ENCODE measurements at regions not wholly inside any gene's neighbourhood (a gene's known extent, or its start where the extent isn't known, plus 50 kb on each side); places are given as distances from the start of the nearest gene placed in this dataset.
A peak's percentile ranks its signal among the peaks of the same experiment; 100 is the strongest.

GRCh38 chr5:145347026-145347616 is 488.0 kb downstream of the PRELID2 start:
- no peak overlapping the region for H3K27ac ChIP-seq (ENCODE audit: control insufficient read depth, insufficient read depth, low read length)
- H3K36me3 ChIP-seq (ENCODE audit: control insufficient read depth in 2 of 2, extremely low read depth in 1 of 2, insufficient read depth in 2 of 2, low read length in 2 of 2): no peaks in the 10 kb centered on the region
- no peaks in the 10 kb centered on the region for H3K9me1 ChIP-seq (ENCODE audit: control insufficient read depth, extremely low read depth, insufficient read depth, low read length)
- peak; percentile 53 to 67 (median 64) for TF ChIP-seq CTCF (optimal IDR thresholded peaks at IDR 0.05 in 1 of 3, IDR thresholded peaks at IDR 0.05 in 1 of 3, conservative IDR thresholded peaks at IDR 0.05 in 1 of 3; ENCODE audit: extremely low read depth in 1 of 3, insufficient read depth in 2 of 3, low read length in 3 of 3)
- TF ChIP-seq EZH2 (IDR thresholded peaks at IDR 0.05; ENCODE audit: low read length): no peak
- no peak overlapping the region for H2AFZ ChIP-seq (ENCODE audit: control insufficient read depth, low read length)
- no peak overlapping the region for H3K4me2 ChIP-seq (ENCODE audit: control insufficient read depth, extremely low read depth, insufficient read depth, low read depth, low read length)
- H3K27me3 ChIP-seq (ENCODE audit: control insufficient read depth, extremely low read depth, insufficient read depth, low read length): no peaks in the 10 kb centered on the region
- no peaks in the 10 kb centered on the region for H3K9me3 ChIP-seq (ENCODE audit: control insufficient read depth, low read depth, low read length)
- no peaks in the 10 kb centered on the region for H3K79me2 ChIP-seq (ENCODE audit: control insufficient read depth, insufficient read depth, low read length)
- no peak for DNase-seq (ENCODE audit: low read depth, low spot score)
- no peak overlapping the region for H3K4me3 ChIP-seq (ENCODE audit: control insufficient read depth in 2 of 3, extremely low read depth in 1 of 3, insufficient read depth in 2 of 3, low read depth in 1 of 3, low read length in 3 of 3)
- dilution Hi-C loops (cut with MboI; ENCODE audit: extremely low pct_ligation_motif_present, low sequenced_read_pairs): no loop called here
- peak; percentile 69 for FAIRE-seq
- peaks cover 10% of the 10 kb centered on the region for H3K4me1 ChIP-seq (ENCODE audit: control insufficient read depth, extremely low read depth, insufficient read depth, low read length)
- no peaks in the 10 kb centered on the region for H4K20me1 ChIP-seq (ENCODE audit: control insufficient read depth, extremely low read depth, insufficient read depth, low read length)
- no peak overlapping the region for H3K9ac ChIP-seq (ENCODE audit: control insufficient read depth, extremely low read depth, insufficient read depth, low read length)

GRCh38 chr5:145345511-145346287 is 489.4 kb downstream of the PRELID2 start:
- dilution Hi-C loops (cut with MboI; ENCODE audit: extremely low pct_ligation_motif_present, low sequenced_read_pairs): no loop called here

More at GRCh38 chr5:145345511-145346287, 489.4 kb downstream of the PRELID2 start:
- Histone ChIP-seq H3K27me3 (ENCODE audit: control insufficient read depth, extremely low read depth, insufficient read depth, low read length) (no peaks in the 10 kb centered on the region), H3K9me1 (ENCODE audit: control insufficient read depth, extremely low read depth, insufficient read depth, low read length) (no peaks in the 10 kb centered on the region), H3K4me1 (ENCODE audit: control insufficient read depth, extremely low read depth, insufficient read depth, low read length) (peaks cover 11% of the 10 kb centered on the region), H3K79me2 (ENCODE audit: control insufficient read depth, insufficient read depth, low read length) (no peaks in the 10 kb centered on the region), H3K4me2 (ENCODE audit: control insufficient read depth, extremely low read depth, insufficient read depth, low read depth, low read length) (no peak overlapping the region), H4K20me1 (ENCODE audit: control insufficient read depth, extremely low read depth, insufficient read depth, low read length) (no peaks in the 10 kb centered on the region), H3K9ac (ENCODE audit: control insufficient read depth, extremely low read depth, insufficient read depth, low read length) (no peak overlapping the region), H3K36me3 (ENCODE audit: control insufficient read depth in 2 of 2, extremely low read depth in 1 of 2, insufficient read depth in 2 of 2, low read length in 2 of 2) (no peaks in the 10 kb centered on the region), H3K27ac (ENCODE audit: control insufficient read depth, insufficient read depth, low read length) (no peak overlapping the region), H3K9me3 (ENCODE audit: control insufficient read depth, low read depth, low read length) (no peaks in the 10 kb centered on the region), H2AFZ (ENCODE audit: control insufficient read depth, low read length) (no peak overlapping the region), H3K4me3 (ENCODE audit: control insufficient read depth in 2 of 3, extremely low read depth in 1 of 3, insufficient read depth in 2 of 3, low read depth in 1 of 3, low read length in 3 of 3) (no peak overlapping the region)
- FAIRE-seq (no peak), DNase-seq (ENCODE audit: low read depth, low spot score) (no peak)
- TF ChIP-seq CTCF (optimal IDR thresholded peaks at IDR 0.05 in 1 of 3, IDR thresholded peaks at IDR 0.05 in 1 of 3, conservative IDR thresholded peaks at IDR 0.05 in 1 of 3; ENCODE audit: extremely low read depth in 1 of 3, insufficient read depth in 2 of 3, low read length in 3 of 3): no peak

Data from keratinocyte (primary cell).